Kidney (tissue), 13 donors: ENCODE measurements at regions not wholly inside any gene's neighbourhood (a gene's known extent, or its start where the extent isn't known, plus 50 kb on each side); places are given as distances from the start of the nearest gene placed in this dataset.

ENCODE experiments used
- DNase-seq, 5 donors: peaks; one replicate each; pipeline ENCODE4 v3.0.0-alpha.2; 2013 to 2020
- FAIRE-seq: peaks from 2 replicates; lab custom pipeline; 2012; peaks lifted over from hg19 to GRCh38; lab: Jason Lieb, UNC
- H3K27ac ChIP-seq, 2 donors: one replicate each; pipeline ENCODE4 v1.7.0; 2013; ENCODE audit warnings: low read depth in 2 of 2, low read length in 2 of 2, inconsistent platforms in 1 of 2
- H3K27me3 ChIP-seq: one replicate; pipeline ENCODE4 v1.7.1; 2013; ENCODE audit warnings: low read length, inconsistent platforms; ENCODE audit not compliant: control insufficient read depth, insufficient read depth
- H3K36me3 ChIP-seq, 3 donors: one replicate each; pipeline versions ENCODE4 v1.7.0 to v1.7.1; 2013; ENCODE audit warnings: low read length in 3 of 3, control low read depth in 1 of 3, inconsistent platforms in 1 of 3; ENCODE audit not compliant: insufficient read depth in 3 of 3, control insufficient read depth in 2 of 3
- H3K4me1 ChIP-seq, 3 donors: one replicate each; pipeline versions ENCODE4 v1.7.0 to v1.7.1; 2013; ENCODE audit warnings: low read length in 3 of 3, inconsistent platforms in 1 of 3, low read depth in 1 of 3; ENCODE audit not compliant: control insufficient read depth in 2 of 3, insufficient read depth in 2 of 3
- H3K4me3 ChIP-seq, 3 donors: one replicate each; pipeline versions ENCODE4 v1.7.0 to v1.8.1; 2013; ENCODE audit warnings: low read length in 3 of 3, control low read depth in 1 of 3, inconsistent platforms in 1 of 3
- H3K9ac ChIP-seq, 3 donors: one replicate each; pipeline versions ENCODE4 v1.7.0 to v1.7.1; 2013; ENCODE audit warnings: low read length in 3 of 3, control low read depth in 1 of 3, inconsistent platforms in 1 of 3
- H3K9me3 ChIP-seq, 3 donors: one replicate each; pipeline versions ENCODE4 v1.7.0 to v1.7.1; 2013; ENCODE audit warnings: low read length in 3 of 3, control low read depth in 1 of 3, inconsistent platforms in 1 of 3; ENCODE audit not compliant: control insufficient read depth in 2 of 3, insufficient read depth in 1 of 3
- intact Hi-C: fragments of 100-400 bp; cut with DNase I; formaldehyde crosslinking; loops from one replicate; pipeline ENCODE4 v1.11.1; 2022
- TF ChIP-seq, protein P1 (sequence below): IDR thresholded peaks from 3 replicates; pipeline ENCODE4 v1.5.1; 2012; ENCODE audit warnings: mild to moderate bottlenecking, moderate library complexity, borderline replicate concordance; ENCODE audit not compliant: insufficient read depth; ENCODE audit errors: extremely low read depth
- donor health status: control.
- donor health status: control.
- donor health status: control.
- donor health status: control.
- donor health status: control.
- donor health status: DM: yes; HTN: yes; CAD: no.
- donor health status: Normal renal cell carcinoma (clear cell type).

DNA sequence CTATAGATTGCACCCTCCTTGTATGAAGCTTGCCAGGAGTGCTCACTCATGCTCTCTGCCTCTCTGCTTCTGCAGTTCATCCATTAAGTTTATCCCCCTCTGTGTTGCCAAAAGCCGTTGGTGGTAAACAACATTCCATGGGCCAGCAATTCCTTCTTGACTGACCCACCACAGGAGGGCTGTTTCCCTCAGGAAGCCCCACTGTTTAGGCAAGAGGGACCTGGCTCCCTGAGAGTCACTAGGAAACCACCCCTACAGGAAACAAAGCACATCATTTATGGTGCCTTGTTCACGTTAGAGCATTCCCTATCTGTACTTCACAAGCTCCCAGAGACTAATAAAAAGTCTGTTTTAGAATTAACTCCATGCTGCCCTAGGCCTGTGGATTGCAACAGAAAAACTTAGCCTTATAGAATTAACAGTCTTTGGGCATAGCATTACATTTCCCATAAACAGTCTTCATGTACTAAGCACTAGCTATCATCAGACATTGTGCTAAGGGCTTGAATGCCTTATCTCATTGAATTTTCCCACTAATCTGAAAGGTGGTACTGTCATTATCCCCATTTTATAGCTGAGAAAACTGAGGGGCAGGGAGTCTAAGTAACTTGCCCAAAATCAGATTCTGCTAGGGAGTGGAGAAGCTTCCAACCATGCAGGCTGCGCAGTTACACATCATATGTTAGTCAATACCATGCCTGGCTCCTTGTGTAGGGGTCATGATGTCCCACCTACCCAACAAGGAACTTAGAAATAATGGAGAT is 149.9 kb downstream of the SHQ1 start:
- no peaks in the 10 kb centered on the region for H3K9me3 ChIP-seq
- no peak overlapping the region for H3K27ac ChIP-seq
- no peak overlapping the region for H3K4me3 ChIP-seq
- TF ChIP-seq, protein P1, sequence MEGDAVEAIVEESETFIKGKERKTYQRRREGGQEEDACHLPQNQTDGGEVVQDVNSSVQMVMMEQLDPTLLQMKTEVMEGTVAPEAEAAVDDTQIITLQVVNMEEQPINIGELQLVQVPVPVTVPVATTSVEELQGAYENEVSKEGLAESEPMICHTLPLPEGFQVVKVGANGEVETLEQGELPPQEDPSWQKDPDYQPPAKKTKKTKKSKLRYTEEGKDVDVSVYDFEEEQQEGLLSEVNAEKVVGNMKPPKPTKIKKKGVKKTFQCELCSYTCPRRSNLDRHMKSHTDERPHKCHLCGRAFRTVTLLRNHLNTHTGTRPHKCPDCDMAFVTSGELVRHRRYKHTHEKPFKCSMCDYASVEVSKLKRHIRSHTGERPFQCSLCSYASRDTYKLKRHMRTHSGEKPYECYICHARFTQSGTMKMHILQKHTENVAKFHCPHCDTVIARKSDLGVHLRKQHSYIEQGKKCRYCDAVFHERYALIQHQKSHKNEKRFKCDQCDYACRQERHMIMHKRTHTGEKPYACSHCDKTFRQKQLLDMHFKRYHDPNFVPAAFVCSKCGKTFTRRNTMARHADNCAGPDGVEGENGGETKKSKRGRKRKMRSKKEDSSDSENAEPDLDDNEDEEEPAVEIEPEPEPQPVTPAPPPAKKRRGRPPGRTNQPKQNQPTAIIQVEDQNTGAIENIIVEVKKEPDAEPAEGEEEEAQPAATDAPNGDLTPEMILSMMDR: no peak
- intact Hi-C loops: no loop called here
- FAIRE-seq (no peak), DNase-seq (peak in 1 of 5 donors; percentile 63)
- no peaks in the 10 kb centered on the region for H3K4me1 ChIP-seq
- no peak overlapping the region for H3K9ac ChIP-seq
- H3K27me3 ChIP-seq: no peaks in the 10 kb centered on the region
- no peaks in the 10 kb centered on the region for H3K36me3 ChIP-seq

DNA sequence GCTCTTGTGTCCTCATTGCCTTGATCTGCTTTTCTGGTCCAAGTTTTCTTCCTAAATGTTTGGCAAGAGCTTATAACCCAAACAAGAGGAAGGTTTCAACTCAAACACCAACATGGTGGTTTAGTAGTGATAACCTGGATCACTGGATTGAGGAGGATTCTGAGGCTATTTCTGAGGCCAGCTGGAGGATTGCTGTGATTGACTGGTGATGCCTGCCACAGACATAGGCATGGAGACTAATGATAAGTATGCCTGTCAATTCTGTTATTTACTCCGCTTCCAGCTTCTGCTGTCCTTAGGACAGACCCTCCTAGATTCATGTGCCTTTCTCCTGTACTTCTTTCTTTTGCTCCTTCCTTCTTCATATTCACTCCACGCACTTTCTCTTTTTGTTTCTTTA is 150.5 kb downstream of the SHQ1 start:
- Histone ChIP-seq H3K4me3 (no peak overlapping the region), H3K27me3 (no peaks in the 10 kb centered on the region), H3K4me1 (no peaks in the 10 kb centered on the region), H3K9ac (no peak overlapping the region), H3K36me3 (no peaks in the 10 kb centered on the region), H3K27ac (no peak overlapping the region), H3K9me3 (no peaks in the 10 kb centered on the region)
- intact Hi-C loops: no loop called here
- DNase-seq: no peak
- FAIRE-seq: no peak
- TF ChIP-seq, protein P1: no peak

DNA sequence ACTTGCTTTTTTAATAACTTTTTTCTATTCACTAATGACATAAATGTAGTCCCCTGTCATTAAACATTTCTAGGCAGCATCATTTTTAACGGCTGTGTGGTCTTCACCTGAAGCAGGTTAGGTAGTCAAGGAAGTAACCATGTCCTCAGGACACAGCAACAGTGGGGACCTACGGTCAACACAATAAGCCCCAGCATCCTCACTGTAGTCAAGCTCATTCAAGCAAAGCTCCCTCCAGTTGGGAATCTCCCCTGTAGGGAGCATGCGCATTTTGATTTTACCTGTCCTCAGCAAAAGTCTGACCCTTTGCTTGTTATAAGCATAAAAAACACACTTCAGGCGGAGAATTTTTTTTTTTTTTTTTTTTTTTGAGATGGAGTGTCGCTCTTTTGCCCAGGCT is 151.4 kb downstream of the SHQ1 start:
- TF ChIP-seq, protein P1: no peak
- Histone ChIP-seq H3K27ac (no peak overlapping the region), H3K36me3 (no peaks in the 10 kb centered on the region), H3K27me3 (no peaks in the 10 kb centered on the region), H3K4me3 (no peak overlapping the region), H3K4me1 (no peaks in the 10 kb centered on the region), H3K9ac (no peak overlapping the region), H3K9me3 (no peaks in the 10 kb centered on the region)
- intact Hi-C loops: no loop called here
- no peak for DNase-seq
- FAIRE-seq: no peak
